SHP77 (cell line): ENCODE measurements at regions not wholly inside any gene's neighbourhood (a gene's known extent, or its start where the extent isn't known, plus 50 kb on each side); places are given as distances from the start of the nearest gene placed in this dataset.
A peak's percentile ranks its signal among the peaks of the same experiment; 100 is the strongest.
"Not testable (repeated sequence)": the region's sequence is repeated elsewhere in the genome, so short reads cannot be mapped to it uniquely, and the experiment has no call there.

Experiments
- DNase-seq, 2 experiments: peaks; one replicate each; lab custom pipeline; 2025; lab: John Stamatoyannopoulos, UW

GRCh38 chr2:208800887-208801286 lies 394.3 kb downstream of the PTH2R start:
- DNase-seq = not testable (repeated sequence)

GRCh38 chr2:208807756-208808155 lies 401.2 kb downstream of the PTH2R start:
- no peak for DNase-seq

- not testable (repeated sequence) for DNase-seq
These were observed 405.3 kb downstream of the PTH2R start for GRCh38 chr2:208811885-208812284.

- DNase-seq = no peak
These were observed 412.6 kb downstream of the PTH2R start for GRCh38 chr2:208819190-208819589.

DNA sequence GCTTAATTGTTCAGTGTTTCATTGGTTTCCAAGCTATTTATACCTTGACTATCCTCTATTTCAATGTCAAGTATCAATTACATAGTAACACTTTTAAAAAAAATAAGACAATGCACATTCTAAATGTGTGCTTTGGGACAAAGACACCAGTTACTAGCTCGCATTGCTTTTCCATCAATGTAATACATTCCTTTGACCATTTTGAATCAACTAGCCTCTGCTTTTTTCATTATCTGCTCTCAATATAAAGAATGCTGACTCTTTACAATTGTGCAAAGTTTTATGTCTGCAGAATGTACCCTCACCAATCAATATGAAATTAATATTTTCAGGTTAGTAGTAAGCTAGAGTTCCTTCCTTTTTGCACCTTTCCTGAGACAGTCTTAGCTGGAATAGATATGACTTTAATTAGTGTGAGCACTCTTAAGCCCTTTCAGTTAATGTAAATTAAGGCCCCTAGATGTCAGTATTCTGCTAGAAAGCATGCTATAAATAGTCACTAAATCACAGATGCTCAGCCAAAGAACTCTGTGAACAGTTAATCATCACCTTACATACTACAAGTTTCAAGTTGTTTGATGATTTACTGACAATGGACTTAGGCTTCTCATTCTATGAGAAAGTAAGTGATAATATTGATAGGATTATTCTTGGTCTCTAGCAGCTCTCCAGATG lies 413.6 kb downstream of the PTH2R start:
- DNase-seq = peak in 1 of 2 experiments; percentile 10

DNA sequence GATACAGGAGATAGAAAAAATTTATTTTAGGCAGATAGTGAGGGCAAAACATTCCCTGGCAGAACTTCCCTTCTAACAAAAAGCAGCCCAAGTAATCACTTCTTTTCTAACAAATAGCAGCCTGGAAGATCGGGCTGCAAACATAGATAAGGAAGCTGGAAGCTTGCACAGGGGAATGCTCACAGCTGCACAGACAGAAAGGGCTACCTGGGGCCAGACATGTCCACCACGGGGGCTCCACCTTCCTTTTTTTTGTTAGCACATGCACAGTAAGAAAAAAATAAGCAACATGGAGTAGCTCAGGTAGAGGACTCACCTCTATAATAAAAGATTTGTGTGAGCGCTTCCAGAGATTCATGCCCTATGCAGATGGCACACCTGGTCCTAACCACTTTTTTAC lies 420.5 kb downstream of the PTH2R start:
- no peak for DNase-seq

DNA sequence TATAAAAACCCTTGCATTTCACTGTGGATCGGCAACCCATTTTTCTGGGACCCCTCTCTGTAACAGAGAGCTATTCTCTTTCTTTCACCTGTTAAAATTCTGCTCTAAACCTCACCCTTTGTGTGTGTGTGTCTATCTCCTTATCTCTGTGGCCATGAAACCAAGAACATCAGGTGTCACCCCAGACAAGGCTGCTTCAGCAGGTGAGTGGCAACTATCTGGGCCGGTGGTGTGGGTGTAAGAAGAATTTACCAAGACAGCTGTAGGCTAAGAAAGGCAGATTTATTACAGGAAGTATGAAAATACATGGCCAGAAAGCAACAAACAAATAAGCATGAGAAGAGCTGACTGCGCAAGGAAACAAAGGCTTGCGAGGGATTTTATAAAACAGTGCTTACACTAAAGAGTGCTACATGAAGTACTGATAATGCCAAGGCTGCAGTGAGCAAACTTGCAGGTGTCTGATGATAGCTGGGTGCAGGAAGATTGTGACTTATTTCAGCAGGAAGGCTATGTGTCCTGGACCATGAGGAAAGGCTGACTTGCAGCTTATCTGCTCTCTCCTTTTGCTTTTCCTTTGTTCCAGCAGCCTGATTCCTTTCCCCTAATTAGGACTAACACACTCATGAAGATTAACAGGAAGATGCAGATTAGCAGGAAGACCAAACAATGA lies 421.1 kb downstream of the PTH2R start:
- DNase-seq = no peak

DNA sequence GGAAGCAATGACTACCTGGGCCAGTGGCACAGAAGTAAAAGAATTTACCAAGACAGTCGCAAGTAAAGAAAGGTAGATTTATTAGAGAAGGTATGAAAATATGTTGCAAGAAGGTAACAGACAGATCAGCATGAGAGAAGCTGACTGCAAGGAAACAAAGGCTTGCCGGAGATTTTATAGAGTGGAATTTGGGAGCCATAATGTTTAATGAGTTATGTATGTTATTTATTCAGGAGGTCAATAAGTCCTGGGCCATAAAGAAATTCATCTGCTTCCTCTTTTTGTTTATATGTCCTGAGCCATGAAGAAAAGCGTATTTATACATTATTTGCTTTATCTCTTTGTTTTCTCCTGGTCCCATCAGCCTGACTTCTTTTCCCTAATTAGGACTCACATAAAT lies 423.6 kb downstream of the PTH2R start:
- no peak for DNase-seq

DNA sequence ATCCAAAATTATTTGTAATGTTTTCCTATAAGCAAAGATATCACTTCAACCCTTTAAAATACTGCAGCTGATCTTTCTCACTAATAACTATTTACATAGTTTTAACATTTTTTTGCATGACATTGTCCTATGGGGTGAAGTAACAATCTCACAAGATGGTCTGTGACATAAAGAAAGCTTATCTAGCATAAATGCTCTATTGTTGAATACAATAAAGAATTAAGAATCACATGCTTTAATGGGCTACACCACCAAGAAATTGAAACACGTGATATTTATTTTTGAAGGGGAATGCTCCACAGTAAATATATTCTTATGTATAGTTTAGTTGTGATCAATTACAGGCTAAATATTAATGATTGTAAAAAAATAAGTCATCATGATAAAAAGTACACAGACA lies 441.1 kb downstream of the PTH2R start:
- no peak for DNase-seq

GRCh38 chr2:208854717-208855116 lies 448.1 kb downstream of the PTH2R start:
- DNase-seq = no peak

DNA sequence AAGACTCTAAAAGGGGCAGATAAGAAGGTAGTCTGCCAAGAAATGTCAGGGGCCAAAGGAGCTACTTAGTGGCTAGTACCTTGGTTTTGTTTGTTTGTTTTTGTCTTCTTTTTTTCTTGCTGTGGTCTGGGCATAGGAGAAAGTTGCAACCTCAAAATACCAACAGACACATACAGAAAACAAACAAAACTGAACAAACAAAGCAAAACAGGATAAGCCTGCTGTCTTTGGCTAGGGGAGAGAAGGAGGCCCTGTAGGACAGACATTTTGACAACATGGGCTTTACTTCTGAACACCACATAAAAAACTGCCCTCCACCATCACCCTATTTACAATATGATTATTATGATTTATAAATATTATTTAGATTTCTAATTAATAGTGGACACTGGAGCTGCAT lies 460.8 kb downstream of the PTH2R start:
- no peak for DNase-seq

DNA sequence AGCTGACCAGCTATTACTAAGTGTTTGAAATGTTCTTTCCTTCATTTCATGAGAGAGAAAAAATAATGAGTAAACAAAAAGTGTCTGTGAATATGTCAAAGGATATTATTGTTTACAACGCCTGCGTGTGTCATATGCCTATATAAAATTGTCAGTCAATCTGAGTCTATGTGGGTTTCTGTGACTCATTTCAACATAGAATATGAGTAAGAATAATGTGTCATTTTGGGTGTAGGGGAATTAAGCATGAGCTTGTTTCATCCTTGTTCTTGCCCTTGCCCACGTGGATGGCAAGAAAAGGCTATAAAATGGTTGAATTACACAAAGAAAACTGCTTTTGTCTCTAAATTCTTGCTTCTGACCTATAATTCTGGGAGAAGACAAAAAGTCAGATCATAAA lies 466.0 kb downstream of the PTH2R start:
- no peak for DNase-seq

DNA sequence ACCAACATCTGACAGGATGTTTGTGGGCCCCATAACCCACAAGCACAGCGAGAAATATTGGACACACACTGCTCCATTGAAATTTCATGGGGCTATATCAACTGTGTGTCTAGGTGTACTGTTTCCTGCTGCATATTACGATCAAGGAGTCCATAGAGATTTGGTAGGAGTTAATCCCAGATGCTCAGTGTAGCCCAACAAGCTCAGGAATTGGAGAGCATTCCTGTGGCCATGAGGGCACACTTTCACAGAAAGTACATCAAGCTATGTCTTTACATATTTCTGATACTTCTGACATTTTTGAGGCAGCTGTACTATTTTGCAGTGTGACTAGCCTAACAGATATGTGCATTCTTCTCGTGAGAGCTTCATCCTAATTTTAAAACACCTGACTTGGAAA lies 473.1 kb downstream of the PTH2R start:
- no peak for DNase-seq

GRCh38 chr2:208880171-208880570 lies 473.6 kb downstream of the PTH2R start:
- no peak for DNase-seq

- DNase-seq = no peak
These were observed 483.9 kb downstream of the PTH2R start for GRCh38 chr2:208890486-208890885.

DNA sequence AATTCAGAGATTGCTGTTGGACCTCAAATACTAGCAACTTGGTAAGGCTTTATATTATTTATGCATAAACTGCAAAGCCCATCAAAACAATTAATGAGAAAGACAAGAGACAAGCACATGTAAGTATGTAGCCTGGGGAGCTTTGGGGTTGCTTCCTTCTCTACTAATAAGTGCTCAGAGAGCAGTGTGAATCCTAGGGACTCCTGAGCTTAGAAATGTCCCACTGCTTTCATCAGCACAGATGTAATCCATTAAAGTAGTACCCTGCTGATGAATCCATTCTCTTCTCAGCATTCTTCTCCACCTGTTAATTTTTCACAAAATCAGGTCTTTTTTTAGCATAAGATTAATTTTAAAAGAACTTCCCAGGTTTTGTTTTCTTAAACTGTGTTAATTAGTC lies 485.6 kb downstream of the PTH2R start:
- no peak for DNase-seq

DNA sequence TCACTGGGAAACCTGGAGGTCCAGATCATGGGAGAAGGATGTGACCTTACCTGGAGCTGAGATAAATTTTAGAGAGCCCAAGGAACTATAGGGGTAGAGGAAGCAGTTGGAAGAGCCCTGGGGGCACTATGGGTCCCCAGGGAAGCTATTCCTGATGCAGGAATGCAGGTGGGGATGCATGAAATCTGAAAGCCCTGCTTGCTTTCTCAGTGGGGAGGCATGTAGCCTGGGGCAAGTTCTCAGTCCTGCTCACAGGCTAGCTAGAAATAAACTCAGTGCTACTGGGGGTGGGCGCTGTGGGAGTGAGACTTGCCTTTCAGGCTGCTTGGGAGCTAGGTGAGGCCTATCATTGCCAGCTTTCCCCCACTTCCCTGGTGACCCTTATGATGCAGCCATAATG lies 499.7 kb downstream of the PTH2R start:
- no peak for DNase-seq

DNA sequence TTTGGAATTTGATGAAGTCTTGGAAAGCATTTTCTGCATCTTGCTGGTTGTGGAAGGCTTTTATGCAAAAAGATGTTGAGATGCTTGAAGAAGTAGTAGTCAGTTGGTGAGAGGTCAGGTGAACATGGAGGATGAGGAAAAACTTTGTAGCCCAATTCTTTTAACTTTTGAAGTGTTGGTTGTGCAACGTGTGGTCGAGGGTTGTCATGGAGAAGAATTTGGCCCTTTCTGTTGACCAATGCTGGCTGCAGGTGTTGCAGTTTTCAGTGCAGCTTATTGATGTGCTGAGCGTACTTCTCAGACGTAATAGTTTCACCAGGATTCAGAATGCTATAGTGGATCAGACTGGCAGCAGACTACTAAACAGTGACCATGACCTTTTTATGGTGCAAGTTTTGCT lies 508.4 kb upstream of the MAP2 start:
- DNase-seq = no peak

- DNase-seq = no peak
These were observed 507.0 kb upstream of the MAP2 start for GRCh38 chr2:208916881-208917280.

GRCh38 chr2:208921358-208921757 lies 502.5 kb upstream of the MAP2 start:
- not testable (repeated sequence) for DNase-seq

DNA sequence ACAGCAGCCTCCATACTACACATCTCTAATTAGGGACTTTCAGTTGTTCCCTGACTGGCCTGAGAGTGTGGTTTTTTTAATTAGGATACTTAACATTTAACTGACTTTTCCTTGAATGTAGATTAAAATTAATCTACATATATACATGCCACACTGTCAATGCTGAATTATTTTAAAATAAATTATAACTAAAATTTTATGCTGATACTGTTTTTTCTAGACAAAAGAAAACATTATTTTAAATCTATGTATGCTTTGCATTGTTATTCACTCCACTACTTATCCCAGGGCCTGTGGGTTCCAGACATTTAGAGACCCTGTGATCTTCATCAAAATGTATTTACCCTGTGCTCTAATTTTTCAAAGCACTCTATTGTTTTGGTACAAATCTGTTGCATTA lies 496.0 kb upstream of the MAP2 start:
- DNase-seq = no peak

DNA sequence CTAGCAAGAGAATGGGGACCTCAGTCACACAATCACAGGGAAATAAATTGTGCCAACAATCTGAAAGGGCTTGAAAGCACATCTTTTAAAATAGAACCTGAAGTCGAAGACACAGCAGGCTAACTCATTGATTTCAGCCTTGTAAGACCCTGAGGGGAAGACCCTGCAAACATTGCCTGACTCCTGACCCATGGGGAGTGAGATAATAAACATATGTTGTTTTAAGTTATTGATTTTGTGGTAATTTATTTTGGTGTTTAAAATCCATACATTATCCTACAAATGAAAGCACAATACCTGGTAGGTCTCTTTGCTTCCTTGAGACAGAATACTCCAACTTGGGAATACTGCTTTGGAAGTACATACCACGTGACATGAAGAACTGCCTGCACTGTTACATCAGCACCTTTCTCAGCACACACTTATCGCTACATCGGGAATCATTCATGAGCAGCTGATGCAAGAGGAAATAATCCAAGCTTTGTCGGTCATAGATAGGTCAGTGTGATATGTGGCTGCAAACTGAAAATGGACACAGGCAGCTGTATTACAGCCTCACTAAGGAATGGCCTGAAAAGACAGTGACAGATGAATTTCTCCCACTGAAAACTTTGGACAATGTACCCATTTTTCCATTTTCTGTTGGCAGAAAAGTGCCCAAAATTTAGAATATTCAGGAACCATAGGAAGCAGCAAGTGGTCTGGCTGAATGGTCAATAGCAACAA lies 494.5 kb upstream of the MAP2 start:
- no peak for DNase-seq

DNA sequence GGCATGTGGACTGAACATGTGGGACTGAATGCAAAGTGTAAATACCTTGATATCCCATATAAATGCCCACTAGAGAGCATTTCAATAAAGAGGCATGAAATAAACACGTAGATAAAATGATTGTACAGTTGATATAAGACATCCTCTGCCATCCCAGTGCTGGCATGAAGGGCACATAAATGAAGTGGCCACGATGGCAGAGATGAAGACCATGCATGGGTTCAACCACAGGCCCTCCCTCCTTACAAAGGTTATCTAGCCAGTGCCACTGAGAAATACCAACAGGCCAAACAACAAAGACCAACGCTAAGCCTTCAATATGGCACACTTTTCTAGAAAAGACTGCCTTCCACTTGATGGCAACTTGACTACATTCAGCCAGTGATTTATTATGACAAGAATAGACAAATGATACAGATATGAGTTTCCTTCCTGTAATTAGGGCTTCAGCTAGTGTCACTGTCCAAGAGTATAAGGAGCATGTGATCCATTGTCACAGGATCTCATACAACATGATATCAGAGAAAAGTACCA lies 493.9 kb upstream of the MAP2 start:
- DNase-seq = no peak
